Brain microvascular endothelial cell (primary cell): ENCODE measurements at regions not wholly inside any gene's neighbourhood (a gene's known extent, or its start where the extent isn't known, plus 50 kb on each side); places are given as distances from the start of the nearest gene placed in this dataset.

Source experiments
- DNase-seq: peaks from one replicate; pipeline ENCODE4 v3.0.0-alpha.2; 2020
- H3K27ac ChIP-seq: fragments of 250-450 bp; sonication (Bioruptor Pico); 2 replicates; pipeline ENCODE4 v1.5.1; 2020; ENCODE audit warnings: mild to moderate bottlenecking, moderate library complexity
- H3K27me3 ChIP-seq: fragments of 250-450 bp; sonication (Bioruptor Pico); replicated peaks from 2 replicates; pipeline ENCODE4 v1.5.1; 2020; ENCODE audit warnings: mild to moderate bottlenecking
- H3K36me3 ChIP-seq: fragments of 250-450 bp; sonication (Bioruptor Pico); replicated peaks from 2 replicates; pipeline ENCODE4 v1.5.1; 2020; ENCODE audit warnings: mild to moderate bottlenecking
- H3K4me3 ChIP-seq: 2 replicates; pipeline ENCODE4 v1.5.1; 2011; ENCODE audit warnings: low read depth, mild to moderate bottlenecking, control low read depth, low read length, moderate library complexity
- in situ Hi-C: cut with HindIII; loops from 2 replicates; pipeline ENCODE4 v1.10.0; 2017; ENCODE audit warnings: low sequenced_read_pairs, low pct_ligation_motif_present
- TF ChIP-seq, protein P1 (sequence below): IDR thresholded peaks from 2 replicates; pipeline ENCODE4 v1.5.1; 2011; ENCODE audit warnings: low read depth, mild to moderate bottlenecking, moderate library complexity, low read length, control low read depth, inconsistent platforms; ENCODE audit errors: missing control alignments

DNA sequence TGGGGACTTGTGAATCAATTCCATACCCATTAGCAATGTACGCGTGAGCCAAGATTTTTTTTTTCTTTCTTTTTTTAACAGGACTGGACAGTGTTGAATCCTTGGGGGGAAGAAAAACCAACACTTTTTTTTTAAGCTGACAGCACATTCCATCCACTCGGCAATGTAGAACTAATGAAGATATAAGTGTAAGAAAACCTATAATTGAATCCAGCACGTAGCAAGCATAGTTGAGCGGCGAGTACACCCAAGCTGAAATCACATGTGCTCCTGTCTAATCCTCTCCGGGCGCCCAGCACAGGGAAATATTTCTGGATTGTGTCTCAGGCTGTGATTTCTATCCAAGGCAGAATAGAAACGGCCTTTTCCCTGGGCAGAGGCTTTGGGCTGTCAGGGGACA is 118.2 kb downstream of the BOD1 start:
- in situ Hi-C loops: no loop called here
- TF ChIP-seq, protein P1, sequence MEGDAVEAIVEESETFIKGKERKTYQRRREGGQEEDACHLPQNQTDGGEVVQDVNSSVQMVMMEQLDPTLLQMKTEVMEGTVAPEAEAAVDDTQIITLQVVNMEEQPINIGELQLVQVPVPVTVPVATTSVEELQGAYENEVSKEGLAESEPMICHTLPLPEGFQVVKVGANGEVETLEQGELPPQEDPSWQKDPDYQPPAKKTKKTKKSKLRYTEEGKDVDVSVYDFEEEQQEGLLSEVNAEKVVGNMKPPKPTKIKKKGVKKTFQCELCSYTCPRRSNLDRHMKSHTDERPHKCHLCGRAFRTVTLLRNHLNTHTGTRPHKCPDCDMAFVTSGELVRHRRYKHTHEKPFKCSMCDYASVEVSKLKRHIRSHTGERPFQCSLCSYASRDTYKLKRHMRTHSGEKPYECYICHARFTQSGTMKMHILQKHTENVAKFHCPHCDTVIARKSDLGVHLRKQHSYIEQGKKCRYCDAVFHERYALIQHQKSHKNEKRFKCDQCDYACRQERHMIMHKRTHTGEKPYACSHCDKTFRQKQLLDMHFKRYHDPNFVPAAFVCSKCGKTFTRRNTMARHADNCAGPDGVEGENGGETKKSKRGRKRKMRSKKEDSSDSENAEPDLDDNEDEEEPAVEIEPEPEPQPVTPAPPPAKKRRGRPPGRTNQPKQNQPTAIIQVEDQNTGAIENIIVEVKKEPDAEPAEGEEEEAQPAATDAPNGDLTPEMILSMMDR: no peak
- Histone ChIP-seq H3K27me3 (no peaks in the 10 kb centered on the region), H3K27ac (peak overlapping the region; percentile 16), H3K4me3 (no peak overlapping the region), H3K36me3 (no peaks in the 10 kb centered on the region)
- peak; percentile 46 for DNase-seq

DNA sequence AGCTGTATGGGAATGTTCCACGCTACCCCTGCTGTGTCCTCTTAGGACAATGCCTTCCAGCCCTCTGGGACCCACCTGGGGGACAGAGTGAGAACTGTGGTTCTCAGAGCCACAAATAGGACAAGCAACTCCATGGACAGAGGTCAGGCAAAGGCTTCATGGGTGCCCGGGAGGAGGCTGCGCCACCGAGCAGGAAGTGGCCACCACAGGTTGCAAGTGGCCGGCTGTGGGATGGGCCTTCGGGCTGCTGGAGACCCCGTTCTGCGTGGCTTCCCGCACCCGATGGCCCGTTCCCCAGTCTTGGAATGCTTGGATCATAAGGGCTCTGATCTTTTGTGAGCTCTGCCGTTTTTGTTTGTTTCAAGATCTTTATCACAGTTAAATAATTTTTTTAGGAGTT is 118.8 kb downstream of the BOD1 start:
- no peak overlapping the region for H3K4me3 ChIP-seq
- in situ Hi-C loops: no loop called here
- TF ChIP-seq, protein P1: no peak
- no peaks in the 10 kb centered on the region for H3K36me3 ChIP-seq
- no peak for DNase-seq
- no peaks in the 10 kb centered on the region for H3K27me3 ChIP-seq
- H3K27ac ChIP-seq: no peak overlapping the region

DNA sequence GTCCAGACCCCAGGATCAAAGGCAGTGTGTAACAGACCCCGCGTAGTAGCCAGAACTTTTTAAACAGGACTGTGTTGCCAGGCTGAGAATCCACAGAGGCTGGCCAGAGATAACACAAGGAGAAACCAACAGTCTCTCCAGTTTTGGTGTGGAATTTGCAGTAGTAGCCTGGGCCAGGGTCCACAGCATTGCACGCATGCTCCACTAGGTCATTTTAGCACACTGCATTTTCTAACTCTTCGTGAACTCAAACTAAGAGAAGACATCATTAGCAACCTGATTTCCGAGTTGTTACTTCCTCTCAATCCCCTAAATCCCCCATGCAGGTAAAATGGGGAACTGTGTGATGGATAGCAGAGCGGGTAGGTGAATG is 119.6 kb downstream of the BOD1 start:
- DNase-seq: no peak
- TF ChIP-seq, protein P1: no peak
- H3K4me3 ChIP-seq: no peak overlapping the region
- no peaks in the 10 kb centered on the region for H3K27me3 ChIP-seq
- in situ Hi-C loops: no loop called here
- H3K36me3 ChIP-seq: no peaks in the 10 kb centered on the region
- H3K27ac ChIP-seq: no peak overlapping the region

DNA sequence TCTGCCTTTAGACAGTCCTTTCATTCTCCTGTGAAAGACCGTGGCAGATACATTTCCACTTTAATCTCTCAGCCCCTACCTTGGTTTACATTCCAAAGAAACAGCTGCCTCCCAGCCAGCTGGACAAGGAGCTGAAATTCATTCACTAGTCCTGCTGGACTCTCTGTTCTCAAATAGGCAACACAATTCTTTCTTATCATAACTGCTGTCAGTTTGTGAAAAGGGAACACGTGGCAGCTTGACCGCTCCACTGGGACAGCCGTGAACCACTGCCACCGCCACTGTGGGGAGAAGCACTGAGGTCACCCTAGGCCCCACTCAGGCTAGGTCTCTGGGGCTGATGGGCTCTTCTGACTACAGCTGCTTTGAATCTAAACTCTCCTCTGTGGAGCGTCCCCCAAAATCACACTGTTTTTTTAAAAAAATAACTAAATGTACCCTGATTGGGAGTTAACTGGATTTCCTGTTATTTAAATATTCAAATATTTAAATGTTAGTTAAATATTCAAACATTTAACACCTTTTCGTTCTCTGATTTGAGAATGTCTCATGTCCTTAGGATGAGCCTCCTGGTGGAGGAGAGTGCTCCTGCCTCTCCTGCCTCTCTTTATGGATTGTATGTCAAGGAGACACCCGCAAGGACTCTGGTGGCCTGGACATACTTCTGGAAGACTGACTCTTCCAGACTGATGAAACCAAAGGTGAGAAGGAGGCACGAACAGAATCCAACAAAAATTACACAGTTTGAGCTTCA is 120.1 kb downstream of the BOD1 start:
- DNase-seq: no peak
- in situ Hi-C loops: no loop called here
- Histone ChIP-seq H3K27me3 (no peaks in the 10 kb centered on the region), H3K27ac (no peak overlapping the region), H3K36me3 (no peaks in the 10 kb centered on the region), H3K4me3 (no peak overlapping the region)
- TF ChIP-seq, protein P1: no peak

DNA sequence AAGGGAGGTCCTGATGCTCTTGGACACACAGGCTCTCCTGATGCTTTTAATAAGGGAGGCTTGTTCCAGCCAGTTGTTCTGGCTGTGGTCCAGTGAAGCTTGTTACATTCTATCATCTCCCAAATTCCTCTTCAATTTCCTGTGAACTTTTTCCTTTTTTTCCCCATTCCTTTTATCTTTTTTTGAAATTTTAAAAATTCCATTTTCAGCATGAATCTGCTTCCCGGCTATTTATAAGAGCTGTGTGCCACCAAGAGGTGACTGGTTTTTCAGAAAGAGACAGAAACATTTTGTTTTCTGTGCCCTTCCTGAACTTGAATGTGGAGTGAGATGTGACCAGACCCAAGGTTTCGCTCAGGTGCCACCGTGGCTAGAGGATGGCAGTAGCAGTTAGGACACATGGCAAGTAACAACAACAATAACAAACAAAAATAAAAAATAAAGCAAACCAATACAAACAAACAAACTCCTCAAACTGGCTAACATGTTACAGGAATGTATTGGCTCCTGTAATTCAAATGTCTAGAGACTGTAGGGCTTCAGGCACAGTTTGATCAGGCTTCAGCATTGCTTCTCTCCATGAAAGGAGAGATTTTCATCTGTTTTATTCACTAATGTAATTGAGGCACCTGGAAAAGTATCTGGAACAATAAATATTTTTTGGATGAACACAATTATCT is 121.1 kb downstream of the BOD1 start:
- Histone ChIP-seq H3K4me3 (no peak overlapping the region), H3K36me3 (no peaks in the 10 kb centered on the region), H3K27ac (no peak overlapping the region), H3K27me3 (no peaks in the 10 kb centered on the region)
- no peak for DNase-seq
- in situ Hi-C loops: no loop called here
- TF ChIP-seq, protein P1: no peak
